Activated CD4-positive, alpha-beta memory T cell treated with anti-CD3 and anti-CD28 coated beads, Interleukin-2, amount 10 ng/mL, durations not matched to agents 7 days and 5 days (primary cell): ENCODE measurements at regions not wholly inside any gene's neighbourhood (a gene's known extent, or its start where the extent isn't known, plus 50 kb on each side); places are given as distances from the start of the nearest gene placed in this dataset.

Experiments
- CTCF ChIA-PET: fragments of 350-600 bp; sonication (Branson Sonifier 250); formaldehyde crosslinking; loops from one replicate; lab custom pipeline; 2021; ENCODE audit warnings: antibody characterized with exemption, inconsistent platforms; lab: Charles Lee
- POLR2A ChIA-PET: fragments of 350-600 bp; sonication (Branson Sonifier 250); formaldehyde crosslinking; loops from one replicate; lab custom pipeline; 2021; ENCODE audit warnings: antibody characterized with exemption; lab: Charles Lee
- DNase-seq: peaks from one replicate; pipeline ENCODE4 v3.0.0-alpha.2; 2020
- H3K27ac Mint-ChIP-seq: one replicate; pipeline ENCODE4 v1.8.0; 2021; ENCODE audit warnings: mild to moderate bottlenecking, mixed read lengths
- H3K27me3 Mint-ChIP-seq: one replicate; pipeline ENCODE4 v1.8.0; 2021; ENCODE audit warnings: mixed read lengths
- H3K36me3 Mint-ChIP-seq: one replicate; pipeline ENCODE4 v1.8.0; 2021; ENCODE audit warnings: low read depth, mixed read lengths
- H3K4me1 Mint-ChIP-seq: one replicate; pipeline ENCODE4 v1.8.0; 2021; ENCODE audit warnings: mixed read lengths
- H3K4me3 Mint-ChIP-seq: one replicate; pipeline ENCODE4 v1.8.0; 2021; ENCODE audit warnings: mild to moderate bottlenecking, mixed read lengths
- H3K9me3 Mint-ChIP-seq: one replicate; pipeline ENCODE4 v1.8.0; 2021; ENCODE audit warnings: mixed read lengths

GRCh38 chr18:73895701-73896100 is 251.9 kb downstream of the FBXO15 start:
- Mint-ChIP-seq H3K27ac (no peak overlapping the region), H3K4me3 (no peak overlapping the region), H3K27me3 (no peaks in the 10 kb centered on the region), H3K9me3 (no peaks in the 10 kb centered on the region), H3K36me3 (no peaks in the 10 kb centered on the region), H3K4me1 (no peaks in the 10 kb centered on the region)
- ChIA-PET POLR2A (no interaction called here), CTCF (no interaction called here)
- no peak for DNase-seq

GRCh38 chr18:73893880-73894279 is 253.8 kb downstream of the FBXO15 start:
- H3K4me1 Mint-ChIP-seq, result no peaks in the 10 kb centered on the region
- DNase-seq, result no peak
- H3K27ac Mint-ChIP-seq, result no peak overlapping the region
- H3K36me3 Mint-ChIP-seq, result no peaks in the 10 kb centered on the region
- H3K4me3 Mint-ChIP-seq, result no peak overlapping the region
- ChIA-PET CTCF (no interaction called here), POLR2A (no interaction called here)
- H3K27me3 Mint-ChIP-seq, result no peaks in the 10 kb centered on the region
- H3K9me3 Mint-ChIP-seq, result no peaks in the 10 kb centered on the region

- H3K4me1 Mint-ChIP-seq, result no peaks in the 10 kb centered on the region
- ChIA-PET POLR2A (no interaction called here), CTCF (no interaction called here)
- no peaks in the 10 kb centered on the region for H3K36me3 Mint-ChIP-seq
- no peaks in the 10 kb centered on the region for H3K27me3 Mint-ChIP-seq
- DNase-seq, result no peak
- H3K27ac Mint-ChIP-seq, result no peak overlapping the region
- no peak overlapping the region for H3K4me3 Mint-ChIP-seq
- no peaks in the 10 kb centered on the region for H3K9me3 Mint-ChIP-seq
Observed at GRCh38 chr18:73891572-73892421, 255.8 kb downstream of the FBXO15 start.

- Mint-ChIP-seq H3K36me3 (no peaks in the 10 kb centered on the region), H3K4me3 (no peak overlapping the region), H3K27ac (no peak overlapping the region), H3K27me3 (no peaks in the 10 kb centered on the region), H3K4me1 (no peaks in the 10 kb centered on the region), H3K9me3 (no peaks in the 10 kb centered on the region)
- ChIA-PET CTCF (no interaction called here), POLR2A (no interaction called here)
- no peak for DNase-seq
Observed at GRCh38 chr18:73888565-73888964, 259.1 kb downstream of the FBXO15 start.

GRCh38 chr18:73887801-73888200 is 259.8 kb downstream of the FBXO15 start:
- no peaks in the 10 kb centered on the region for H3K9me3 Mint-ChIP-seq
- H3K36me3 Mint-ChIP-seq, result no peaks in the 10 kb centered on the region
- H3K4me3 Mint-ChIP-seq, result no peak overlapping the region
- no peaks in the 10 kb centered on the region for H3K27me3 Mint-ChIP-seq
- DNase-seq, result no peak
- POLR2A ChIA-PET, result no interaction called here
- CTCF ChIA-PET, result no interaction called here
- H3K4me1 Mint-ChIP-seq, result no peaks in the 10 kb centered on the region
- no peak overlapping the region for H3K27ac Mint-ChIP-seq

GRCh38 chr18:73884868-73885267 is 262.8 kb downstream of the FBXO15 start:
- ChIA-PET CTCF (no interaction called here), POLR2A (no interaction called here)
- H3K27ac Mint-ChIP-seq, result no peak overlapping the region
- no peak for DNase-seq
- no peaks in the 10 kb centered on the region for H3K9me3 Mint-ChIP-seq
- no peak overlapping the region for H3K4me3 Mint-ChIP-seq
- H3K36me3 Mint-ChIP-seq, result no peaks in the 10 kb centered on the region
- H3K27me3 Mint-ChIP-seq, result no peaks in the 10 kb centered on the region
- no peaks in the 10 kb centered on the region for H3K4me1 Mint-ChIP-seq

- H3K27ac Mint-ChIP-seq, result no peak overlapping the region
- H3K4me3 Mint-ChIP-seq, result no peak overlapping the region
Observed at GRCh38 chr18:73881396-73881917, 266.2 kb downstream of the FBXO15 start.

GRCh38 chr18:73880387-73880786 is 267.2 kb downstream of the FBXO15 start:
- ChIA-PET POLR2A (no interaction called here), CTCF (no interaction called here)
- H3K4me3 Mint-ChIP-seq, result no peak overlapping the region
- H3K9me3 Mint-ChIP-seq, result peaks cover 2% of the 10 kb centered on the region
- no peak for DNase-seq
- no peaks in the 10 kb centered on the region for H3K36me3 Mint-ChIP-seq
- H3K27ac Mint-ChIP-seq, result no peak overlapping the region
- H3K27me3 Mint-ChIP-seq, result no peaks in the 10 kb centered on the region
- H3K4me1 Mint-ChIP-seq, result no peaks in the 10 kb centered on the region

More at GRCh38 chr18:73881396-73881917, 266.2 kb downstream of the FBXO15 start:
- H3K27me3 Mint-ChIP-seq, result no peaks in the 10 kb centered on the region
- H3K9me3 Mint-ChIP-seq, result peaks cover 2% of the 10 kb centered on the region
- no peaks in the 10 kb centered on the region for H3K36me3 Mint-ChIP-seq
- ChIA-PET CTCF (interaction anchor here (0.8 kb wide), 1 partner anchor 38 kb away, joined by 3 read pairs; no protein-coding TSS in a partner anchor), POLR2A (no interaction called here)
- H3K4me1 Mint-ChIP-seq, result no peaks in the 10 kb centered on the region
- DNase-seq, result no peak

- no peak for DNase-seq
- H3K4me3 Mint-ChIP-seq, result no peak overlapping the region
- H3K27ac Mint-ChIP-seq, result no peak overlapping the region
- no peaks in the 10 kb centered on the region for H3K36me3 Mint-ChIP-seq
- H3K27me3 Mint-ChIP-seq, result no peaks in the 10 kb centered on the region
- H3K9me3 Mint-ChIP-seq, result peaks cover 2% of the 10 kb centered on the region
- ChIA-PET CTCF (no interaction called here), POLR2A (no interaction called here)
- no peaks in the 10 kb centered on the region for H3K4me1 Mint-ChIP-seq
Observed at GRCh38 chr18:73879766-73880165, 267.9 kb downstream of the FBXO15 start.

GRCh38 chr18:73879328-73879727 is 268.3 kb downstream of the FBXO15 start:
- POLR2A ChIA-PET, result no interaction called here

GRCh38 chr18:73869182-73869581 is 278.5 kb downstream of the FBXO15 start:
- no peaks in the 10 kb centered on the region for H3K4me1 Mint-ChIP-seq
- no peaks in the 10 kb centered on the region for H3K36me3 Mint-ChIP-seq
- POLR2A ChIA-PET, result no interaction called here
- no peak overlapping the region for H3K27ac Mint-ChIP-seq
- no peak overlapping the region for H3K4me3 Mint-ChIP-seq
- DNase-seq, result no peak
- H3K9me3 Mint-ChIP-seq, result no peaks in the 10 kb centered on the region
- H3K27me3 Mint-ChIP-seq, result no peaks in the 10 kb centered on the region
- CTCF ChIA-PET, result no interaction called here

More at GRCh38 chr18:73879328-73879727, 268.3 kb downstream of the FBXO15 start:
- Mint-ChIP-seq H3K4me3 (no peak overlapping the region), H3K4me1 (no peaks in the 10 kb centered on the region), H3K9me3 (peaks cover 2% of the 10 kb centered on the region), H3K27ac (no peak overlapping the region), H3K27me3 (no peaks in the 10 kb centered on the region), H3K36me3 (no peaks in the 10 kb centered on the region)
- no peak for DNase-seq
- CTCF ChIA-PET, result no interaction called here

- H3K4me1 Mint-ChIP-seq, result no peaks in the 10 kb centered on the region
- no peak for DNase-seq
- H3K9me3 Mint-ChIP-seq, result no peaks in the 10 kb centered on the region
- CTCF ChIA-PET, result no interaction called here
- no peak overlapping the region for H3K27ac Mint-ChIP-seq
- POLR2A ChIA-PET, result no interaction called here
- no peaks in the 10 kb centered on the region for H3K27me3 Mint-ChIP-seq
- H3K36me3 Mint-ChIP-seq, result no peaks in the 10 kb centered on the region
- no peak overlapping the region for H3K4me3 Mint-ChIP-seq
Observed at GRCh38 chr18:73861771-73862170, 285.9 kb downstream of the FBXO15 start.

GRCh38 chr18:73859837-73860397 is 287.7 kb downstream of the FBXO15 start:
- ChIA-PET CTCF (no interaction called here), POLR2A (no interaction called here)
- Mint-ChIP-seq H3K9me3 (no peaks in the 10 kb centered on the region), H3K27me3 (no peaks in the 10 kb centered on the region), H3K4me3 (no peak overlapping the region), H3K4me1 (no peaks in the 10 kb centered on the region), H3K27ac (no peak overlapping the region), H3K36me3 (no peaks in the 10 kb centered on the region)
- no peak for DNase-seq
